ENCODE measurements at regions not wholly inside any gene's neighbourhood (a gene's known extent, or its start where the extent isn't known, plus 50 kb on each side); places are given as distances from the start of the nearest gene placed in this dataset.

DNA sequence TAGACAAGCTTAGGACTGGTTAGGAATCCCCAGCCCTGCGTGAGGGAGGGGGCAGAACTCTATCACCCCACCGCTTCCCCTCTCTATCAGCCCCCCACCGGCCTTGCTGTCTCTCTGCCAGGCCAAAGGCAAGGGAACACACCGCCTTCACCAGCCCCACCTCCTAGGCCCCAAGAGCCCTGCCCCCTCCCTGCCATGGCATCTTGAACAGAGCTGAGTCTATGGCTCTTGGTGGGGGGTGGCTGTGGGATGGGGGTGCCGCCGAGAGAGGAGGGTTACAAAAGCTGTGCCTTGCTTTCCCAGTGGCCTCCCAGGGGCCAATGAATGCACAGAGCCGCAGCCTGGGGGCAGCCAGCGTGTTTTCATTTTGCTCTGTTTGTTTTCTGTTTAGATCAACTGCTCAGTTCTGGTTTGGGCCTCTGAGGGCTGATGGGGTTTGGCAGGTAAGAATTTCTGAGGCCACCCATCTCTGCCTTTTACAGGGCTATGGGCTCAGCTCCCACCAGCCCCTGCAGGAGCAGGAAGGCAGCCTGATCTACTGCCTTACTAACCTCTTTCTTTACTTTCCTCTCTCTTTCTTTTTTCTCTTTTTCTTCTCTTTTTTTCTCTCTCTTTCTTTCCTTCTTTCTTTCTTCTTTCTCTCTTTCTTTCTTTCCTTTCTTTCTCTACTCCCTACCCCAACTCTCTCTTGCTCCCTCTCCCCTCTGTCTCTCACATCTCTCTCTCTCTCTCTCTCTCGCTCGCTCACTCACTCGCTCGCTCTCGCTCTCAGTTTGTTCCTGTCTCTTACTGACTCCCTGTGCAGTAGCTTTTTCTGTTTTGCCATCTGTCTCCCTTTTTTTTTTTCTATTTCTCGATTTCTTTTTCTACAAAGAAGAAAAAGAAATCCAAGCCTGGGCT lies 128.3 kb downstream of the PJA1 start:
- TF ChIP-seq, protein P1, sequence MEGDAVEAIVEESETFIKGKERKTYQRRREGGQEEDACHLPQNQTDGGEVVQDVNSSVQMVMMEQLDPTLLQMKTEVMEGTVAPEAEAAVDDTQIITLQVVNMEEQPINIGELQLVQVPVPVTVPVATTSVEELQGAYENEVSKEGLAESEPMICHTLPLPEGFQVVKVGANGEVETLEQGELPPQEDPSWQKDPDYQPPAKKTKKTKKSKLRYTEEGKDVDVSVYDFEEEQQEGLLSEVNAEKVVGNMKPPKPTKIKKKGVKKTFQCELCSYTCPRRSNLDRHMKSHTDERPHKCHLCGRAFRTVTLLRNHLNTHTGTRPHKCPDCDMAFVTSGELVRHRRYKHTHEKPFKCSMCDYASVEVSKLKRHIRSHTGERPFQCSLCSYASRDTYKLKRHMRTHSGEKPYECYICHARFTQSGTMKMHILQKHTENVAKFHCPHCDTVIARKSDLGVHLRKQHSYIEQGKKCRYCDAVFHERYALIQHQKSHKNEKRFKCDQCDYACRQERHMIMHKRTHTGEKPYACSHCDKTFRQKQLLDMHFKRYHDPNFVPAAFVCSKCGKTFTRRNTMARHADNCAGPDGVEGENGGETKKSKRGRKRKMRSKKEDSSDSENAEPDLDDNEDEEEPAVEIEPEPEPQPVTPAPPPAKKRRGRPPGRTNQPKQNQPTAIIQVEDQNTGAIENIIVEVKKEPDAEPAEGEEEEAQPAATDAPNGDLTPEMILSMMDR (IDR thresholded peaks at IDR 0.05; ENCODE audit: low read depth, low read length, missing input control) = no peak
- TF ChIP-seq GABPA (IDR thresholded peaks at IDR 0.05 in 1 of 2, conservative IDR thresholded peaks at IDR 0.05 in 1 of 2) = no peak

All from liver (tissue), 3 donors.